ENCODE measurements at regions not wholly inside any gene's neighbourhood (a gene's known extent, or its start where the extent isn't known, plus 50 kb on each side); places are given as distances from the start of the nearest gene placed in this dataset.

GRCh38 chr16:74192281-74192797 is 104.3 kb upstream of the PSMD7 start:
- Histone ChIP-seq H3K4me3 (ENCODE audit: low read depth, low read length) (no peak overlapping the region), H3K27me3 (ENCODE audit: control insufficient read depth, insufficient read depth, low read length) (no peaks in the 10 kb centered on the region), H3K36me3 (ENCODE audit: control insufficient read depth, insufficient read depth, low read length) (no peaks in the 10 kb centered on the region)
- DNase-seq (ENCODE audit: low read depth) (no peak), FAIRE-seq (no peak)
- TF ChIP-seq, protein P1, sequence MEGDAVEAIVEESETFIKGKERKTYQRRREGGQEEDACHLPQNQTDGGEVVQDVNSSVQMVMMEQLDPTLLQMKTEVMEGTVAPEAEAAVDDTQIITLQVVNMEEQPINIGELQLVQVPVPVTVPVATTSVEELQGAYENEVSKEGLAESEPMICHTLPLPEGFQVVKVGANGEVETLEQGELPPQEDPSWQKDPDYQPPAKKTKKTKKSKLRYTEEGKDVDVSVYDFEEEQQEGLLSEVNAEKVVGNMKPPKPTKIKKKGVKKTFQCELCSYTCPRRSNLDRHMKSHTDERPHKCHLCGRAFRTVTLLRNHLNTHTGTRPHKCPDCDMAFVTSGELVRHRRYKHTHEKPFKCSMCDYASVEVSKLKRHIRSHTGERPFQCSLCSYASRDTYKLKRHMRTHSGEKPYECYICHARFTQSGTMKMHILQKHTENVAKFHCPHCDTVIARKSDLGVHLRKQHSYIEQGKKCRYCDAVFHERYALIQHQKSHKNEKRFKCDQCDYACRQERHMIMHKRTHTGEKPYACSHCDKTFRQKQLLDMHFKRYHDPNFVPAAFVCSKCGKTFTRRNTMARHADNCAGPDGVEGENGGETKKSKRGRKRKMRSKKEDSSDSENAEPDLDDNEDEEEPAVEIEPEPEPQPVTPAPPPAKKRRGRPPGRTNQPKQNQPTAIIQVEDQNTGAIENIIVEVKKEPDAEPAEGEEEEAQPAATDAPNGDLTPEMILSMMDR (IDR thresholded peaks at IDR 0.05; ENCODE audit: insufficient read depth, low read length, severe bottlenecking): no peak

DNA sequence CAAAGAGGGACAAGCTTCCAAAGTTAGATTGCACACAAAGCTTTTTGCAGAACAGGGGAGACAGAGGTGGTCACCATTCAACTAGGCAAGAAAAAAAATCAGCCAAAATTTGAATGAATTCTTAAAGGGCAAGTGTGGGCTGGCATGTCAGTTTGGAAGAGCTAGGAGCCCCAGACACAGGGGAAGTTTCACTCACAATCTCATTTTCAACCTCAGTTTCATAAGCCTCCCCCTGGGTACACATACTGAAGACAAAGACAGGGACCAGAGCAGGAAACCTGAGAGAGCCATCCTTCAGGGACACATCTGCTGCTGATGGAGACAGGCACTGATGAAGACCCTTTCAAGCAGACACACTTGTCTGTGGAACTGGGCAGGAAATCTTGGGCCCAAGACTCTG is 106.3 kb upstream of the PSMD7 start:
- H3K4me3 ChIP-seq (ENCODE audit: low read depth, low read length): no peak overlapping the region
- TF ChIP-seq, protein P1 (IDR thresholded peaks at IDR 0.05; ENCODE audit: insufficient read depth, low read length, severe bottlenecking): no peak
- no peaks in the 10 kb centered on the region for H3K27me3 ChIP-seq (ENCODE audit: control insufficient read depth, insufficient read depth, low read length)
- FAIRE-seq: no peak
- no peaks in the 10 kb centered on the region for H3K36me3 ChIP-seq (ENCODE audit: control insufficient read depth, insufficient read depth, low read length)
- DNase-seq (ENCODE audit: low read depth): no peak

DNA sequence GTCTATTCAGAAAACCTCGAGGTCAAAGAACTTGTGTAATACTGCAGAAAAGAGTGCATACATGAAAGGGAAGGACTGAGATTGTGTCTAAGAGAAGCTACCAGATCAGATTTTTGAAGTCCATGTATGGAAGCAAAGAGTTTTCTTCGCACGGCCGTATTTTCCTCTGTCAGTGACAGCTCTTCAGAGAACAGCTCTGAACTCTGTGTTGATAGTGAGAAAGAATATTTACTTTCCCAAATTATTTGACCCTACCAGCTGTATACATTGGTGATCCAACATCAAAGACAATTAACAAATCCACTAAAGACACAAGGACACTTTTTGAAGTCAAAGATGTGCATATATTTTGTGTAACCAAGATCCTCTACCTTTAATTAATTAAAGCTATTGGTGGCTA is 107.8 kb upstream of the PSMD7 start:
- Histone ChIP-seq H3K36me3 (ENCODE audit: control insufficient read depth, insufficient read depth, low read length) (no peaks in the 10 kb centered on the region), H3K27me3 (ENCODE audit: control insufficient read depth, insufficient read depth, low read length) (no peaks in the 10 kb centered on the region), H3K4me3 (ENCODE audit: low read depth, low read length) (no peak overlapping the region)
- TF ChIP-seq, protein P1 (IDR thresholded peaks at IDR 0.05; ENCODE audit: insufficient read depth, low read length, severe bottlenecking): no peak
- FAIRE-seq: no peak
- no peak for DNase-seq (ENCODE audit: low read depth)

DNA sequence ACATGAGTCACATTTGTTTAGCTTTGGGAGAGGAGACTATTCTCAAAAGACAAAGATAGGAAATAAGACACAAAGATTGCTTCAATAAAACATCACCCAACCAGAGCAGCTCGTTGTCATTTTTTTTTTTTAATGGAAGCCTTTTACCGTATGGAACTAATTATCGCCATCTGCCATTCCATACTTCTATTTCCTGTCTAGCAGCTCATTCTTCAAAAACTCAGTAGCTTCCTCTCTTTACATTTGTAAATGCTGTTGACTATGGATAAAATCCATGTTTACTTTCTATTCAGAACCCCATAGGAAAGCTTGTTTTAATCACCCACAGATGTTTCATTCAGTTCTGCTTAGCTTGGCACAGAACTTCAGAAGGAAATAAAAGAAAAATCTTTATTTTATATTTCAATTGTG is 110.0 kb upstream of the PSMD7 start:
- FAIRE-seq (no peak), DNase-seq (ENCODE audit: low read depth) (no peak)
- H3K4me3 ChIP-seq (ENCODE audit: low read depth, low read length): no peak overlapping the region
- no peaks in the 10 kb centered on the region for H3K36me3 ChIP-seq (ENCODE audit: control insufficient read depth, insufficient read depth, low read length)
- no peaks in the 10 kb centered on the region for H3K27me3 ChIP-seq (ENCODE audit: control insufficient read depth, insufficient read depth, low read length)
- TF ChIP-seq, protein P1 (IDR thresholded peaks at IDR 0.05; ENCODE audit: insufficient read depth, low read length, severe bottlenecking): no peak

DNA sequence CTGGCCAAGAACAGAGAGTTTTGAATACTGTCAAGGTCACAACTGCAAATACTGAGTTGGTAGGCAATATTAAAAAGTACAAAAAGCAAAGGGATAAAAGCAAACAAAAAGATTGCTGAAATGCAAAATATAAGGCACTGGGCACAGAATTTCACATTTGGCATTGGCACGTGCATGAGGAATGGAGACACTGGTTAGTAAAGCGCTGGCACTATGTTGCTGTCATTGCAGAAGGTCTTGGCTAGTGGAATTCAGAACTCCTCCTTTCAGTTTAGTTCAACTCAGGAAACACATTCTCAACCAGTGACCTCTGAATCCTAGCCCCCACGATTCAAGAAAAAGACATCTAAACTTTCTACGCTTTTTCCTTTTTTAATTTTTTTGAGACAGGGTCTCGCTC is 111.8 kb upstream of the PSMD7 start:
- DNase-seq (ENCODE audit: low read depth) (no peak), FAIRE-seq (no peak)
- Histone ChIP-seq H3K36me3 (ENCODE audit: control insufficient read depth, insufficient read depth, low read length) (no peaks in the 10 kb centered on the region), H3K27me3 (ENCODE audit: control insufficient read depth, insufficient read depth, low read length) (no peaks in the 10 kb centered on the region), H3K4me3 (ENCODE audit: low read depth, low read length) (no peak overlapping the region)
- TF ChIP-seq, protein P1 (IDR thresholded peaks at IDR 0.05; ENCODE audit: insufficient read depth, low read length, severe bottlenecking): no peak
